ENCODE measurements at regions not wholly inside any gene's neighbourhood (a gene's known extent, or its start where the extent isn't known, plus 50 kb on each side); places are given as distances from the start of the nearest gene placed in this dataset.
"Not testable (repeated sequence)": the region's sequence is repeated elsewhere in the genome, so short reads cannot be mapped to it uniquely, and the experiment has no call there.

DNA sequence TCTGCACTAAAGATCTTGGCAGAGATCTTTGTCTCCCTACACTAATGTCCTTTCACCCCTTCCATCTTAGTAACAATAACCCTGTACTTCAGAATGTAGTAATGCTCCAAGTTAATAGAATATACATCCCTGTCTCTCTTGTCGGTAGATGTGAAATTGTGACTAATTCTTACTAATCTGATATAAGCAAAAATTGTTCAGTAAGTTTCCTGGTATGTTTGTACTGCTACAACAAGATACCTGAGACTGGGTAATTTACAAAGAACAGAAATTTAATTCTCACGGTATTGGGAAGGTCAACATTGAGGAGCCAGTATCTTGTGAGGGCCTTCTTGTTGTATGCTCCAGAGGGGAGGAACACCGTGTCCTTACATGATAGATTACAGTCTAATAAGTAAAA, 1686.6 kb upstream of the CDH9 start:
- no peak for DNase-seq

DNA sequence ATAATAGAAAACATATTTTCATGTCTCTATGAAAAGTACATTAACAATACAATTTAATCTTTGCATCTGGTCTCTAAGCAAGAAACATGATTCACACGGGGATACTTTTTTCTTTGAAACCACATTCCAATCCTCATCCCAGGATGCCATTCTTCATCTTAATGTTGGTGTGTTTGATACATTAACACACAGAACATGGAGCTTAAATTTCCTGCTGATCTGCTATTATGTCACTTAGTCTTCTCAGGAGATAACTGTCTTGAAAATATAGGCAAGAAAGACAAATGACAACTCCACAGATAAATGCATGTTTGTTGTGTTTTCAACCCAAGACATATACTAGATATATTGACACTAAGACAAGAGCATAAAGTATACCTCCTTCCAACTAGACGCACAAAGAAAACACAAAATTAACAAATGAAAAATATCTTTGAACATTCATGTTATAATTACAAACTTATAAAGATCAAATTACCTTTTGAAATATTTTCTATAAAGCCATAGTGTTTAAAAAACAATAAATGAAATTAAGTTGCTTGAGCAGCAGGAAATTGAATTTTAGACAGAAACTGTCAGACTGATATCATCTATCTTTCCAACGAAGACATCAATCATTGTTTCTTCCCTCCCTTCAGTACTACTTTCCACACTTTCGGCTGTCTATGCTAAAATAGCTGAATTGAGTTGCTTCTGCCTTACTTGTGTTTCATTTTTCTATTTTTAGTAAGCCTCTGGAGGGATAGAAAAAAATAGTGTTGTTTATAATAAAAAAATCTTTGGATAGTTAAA, 1676.7 kb upstream of the CDH9 start:
- DNase-seq, result no peak

DNA sequence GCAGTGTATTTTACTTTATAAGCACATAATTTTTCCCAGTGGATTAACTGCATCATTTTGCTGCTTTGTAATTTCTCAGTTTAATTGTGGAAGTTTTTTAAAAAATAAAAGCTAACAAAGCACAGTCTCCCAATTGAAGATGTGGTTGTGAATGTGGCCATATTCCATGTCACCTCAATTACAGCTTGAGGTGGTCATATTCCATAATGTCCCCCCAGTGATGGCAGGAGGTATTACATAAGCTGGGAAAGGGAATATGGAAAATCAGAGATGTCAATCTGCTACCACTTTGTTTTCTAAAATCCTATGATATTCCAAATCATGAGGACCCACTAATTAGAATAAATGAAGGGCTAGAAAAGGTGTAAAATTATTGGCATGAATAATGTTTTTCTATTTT, 1672.0 kb upstream of the CDH9 start:
- no peak for DNase-seq

DNA sequence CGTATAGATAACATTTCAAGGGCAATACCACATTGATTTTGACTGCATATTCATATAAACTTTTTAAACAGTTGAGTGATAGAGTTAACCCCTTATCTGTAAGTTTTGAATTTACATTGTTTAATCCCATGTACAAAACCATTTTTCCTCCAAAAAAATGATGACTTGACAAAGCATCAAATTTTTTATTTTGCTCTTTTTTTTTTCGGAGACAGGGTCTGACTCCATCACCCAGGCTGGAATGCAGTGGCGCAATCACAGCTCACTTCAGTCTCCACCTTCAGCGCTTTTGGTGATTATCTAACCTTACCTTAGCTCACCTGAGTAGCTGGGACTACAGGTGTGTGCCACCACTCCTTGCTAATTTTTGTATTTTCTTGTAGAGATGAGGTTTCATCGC, 1670.1 kb upstream of the CDH9 start:
- no peak for DNase-seq

DNA sequence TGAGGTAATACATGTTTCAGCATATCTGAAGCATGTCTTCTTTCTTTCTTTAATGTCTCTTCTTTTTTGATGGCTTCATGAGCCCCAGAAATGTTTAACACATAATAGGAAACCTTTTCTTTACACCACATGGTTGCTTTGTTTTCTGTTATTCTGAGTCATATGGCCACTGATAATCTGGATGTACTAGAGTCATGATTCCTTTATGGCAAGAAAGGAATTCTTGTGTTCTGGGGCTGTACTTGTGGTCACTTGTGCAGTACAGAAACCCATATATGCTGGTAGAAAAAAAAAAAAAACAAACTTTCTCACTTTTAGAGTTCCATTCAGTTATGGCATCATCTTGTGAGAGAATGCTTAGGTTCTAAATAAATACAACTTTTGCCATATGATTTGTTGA, 1669.3 kb upstream of the CDH9 start:
- no peak for DNase-seq

DNA sequence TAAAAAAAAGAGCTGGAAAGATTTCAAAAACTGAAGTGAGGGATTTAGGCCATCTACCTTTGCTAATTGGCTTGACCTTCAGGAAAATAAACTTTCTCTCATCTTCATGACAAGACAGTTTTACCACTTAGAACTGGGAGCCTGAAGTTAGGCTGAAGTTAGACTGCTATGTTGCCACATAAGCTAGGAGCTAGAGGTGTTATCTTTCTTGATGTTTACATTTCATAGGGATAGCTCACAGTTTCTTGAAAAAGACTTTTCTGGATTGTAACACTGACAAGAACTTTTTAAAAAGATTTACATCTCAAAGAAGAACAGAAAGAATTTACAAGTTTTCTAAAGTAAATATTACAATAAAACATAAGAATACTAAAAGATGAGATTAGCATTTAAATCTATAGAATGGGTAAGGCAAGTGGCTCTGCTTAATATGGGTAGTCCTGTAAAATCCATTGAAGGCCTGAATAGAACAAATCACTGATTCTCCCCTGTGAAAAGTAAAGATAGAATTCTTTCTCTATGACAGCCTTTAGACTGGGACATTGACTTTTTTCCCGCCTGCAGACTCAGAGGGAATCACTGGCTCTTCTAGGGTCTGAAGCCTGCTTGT, 1665.4 kb upstream of the CDH9 start:
- no peak for DNase-seq

DNA sequence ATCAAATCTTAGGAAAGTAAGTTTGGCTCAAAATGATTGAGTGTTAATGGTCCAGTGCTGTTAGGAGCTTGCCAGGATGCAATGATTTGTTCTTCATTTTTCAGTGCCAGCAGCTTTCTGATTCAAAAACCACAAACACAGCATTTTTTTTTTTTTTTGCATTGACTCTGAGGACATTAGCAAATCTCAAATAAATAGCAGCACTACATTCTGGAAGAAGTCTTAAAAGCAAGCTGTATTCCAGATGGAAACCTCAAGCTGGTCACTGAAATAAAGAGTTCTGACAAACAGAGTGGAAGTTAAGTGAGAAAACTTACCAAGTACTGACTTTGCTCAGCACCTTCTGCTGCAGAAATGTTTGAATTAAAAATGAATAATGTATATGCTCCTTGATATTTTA, 1653.1 kb upstream of the CDH9 start:
- no peak for DNase-seq

DNA sequence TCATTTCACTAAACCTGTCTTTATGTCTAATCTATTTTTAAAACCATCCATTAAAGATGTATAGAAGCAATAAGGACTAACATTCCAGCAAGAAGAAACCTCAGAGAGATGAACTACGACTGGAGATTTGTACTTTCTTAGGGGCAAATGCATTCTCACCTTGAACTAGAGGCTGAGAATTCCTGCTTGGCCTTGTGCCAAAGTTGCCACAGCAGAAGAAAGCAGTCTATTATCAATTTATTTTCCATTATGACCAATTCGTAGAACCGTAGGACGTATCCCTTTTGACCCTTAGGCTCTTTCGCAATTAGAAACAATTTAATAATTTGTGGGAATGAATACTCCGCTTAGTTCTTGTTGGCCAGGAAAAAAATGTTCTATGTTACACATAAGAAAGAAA, 1647.4 kb upstream of the CDH9 start:
- no peak for DNase-seq

DNA sequence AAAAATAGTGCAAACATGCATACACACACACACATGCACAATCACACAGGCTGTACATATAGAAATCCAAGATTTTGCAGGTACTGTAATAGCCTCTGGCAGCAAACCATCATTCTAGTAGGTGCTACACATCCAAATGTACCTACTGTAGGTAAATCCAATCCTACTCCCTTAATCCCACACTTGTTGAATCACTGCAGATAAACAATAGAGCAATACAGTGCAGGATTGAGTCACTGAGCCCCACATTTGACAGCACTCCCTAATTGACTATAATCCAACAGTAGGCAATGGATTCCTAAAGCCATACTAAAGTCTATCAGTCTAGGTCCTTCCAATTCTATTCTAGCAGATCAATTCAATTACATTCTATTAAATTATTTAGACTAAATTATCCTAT, 1640.5 kb upstream of the CDH9 start:
- DNase-seq, result no peak

DNA sequence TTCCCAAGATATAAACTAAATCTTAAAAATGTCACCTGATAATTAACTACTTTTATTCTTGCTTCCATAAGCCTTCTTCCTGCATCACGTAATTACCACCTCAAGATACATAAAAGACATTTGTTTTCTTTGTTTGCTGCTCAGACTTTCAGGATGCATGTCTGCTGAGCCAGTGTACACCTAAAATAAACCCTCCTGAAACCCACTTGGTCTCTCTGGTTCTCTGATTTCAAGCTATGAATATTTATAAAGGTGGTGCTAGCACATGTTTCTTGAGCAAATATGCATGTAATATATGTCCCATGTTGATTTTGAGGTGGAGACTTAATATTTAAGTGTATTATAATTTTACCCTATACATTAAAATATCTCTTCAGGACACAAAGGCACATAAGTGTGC, 1627.7 kb upstream of the CDH9 start:
- DNase-seq, result no peak

DNA sequence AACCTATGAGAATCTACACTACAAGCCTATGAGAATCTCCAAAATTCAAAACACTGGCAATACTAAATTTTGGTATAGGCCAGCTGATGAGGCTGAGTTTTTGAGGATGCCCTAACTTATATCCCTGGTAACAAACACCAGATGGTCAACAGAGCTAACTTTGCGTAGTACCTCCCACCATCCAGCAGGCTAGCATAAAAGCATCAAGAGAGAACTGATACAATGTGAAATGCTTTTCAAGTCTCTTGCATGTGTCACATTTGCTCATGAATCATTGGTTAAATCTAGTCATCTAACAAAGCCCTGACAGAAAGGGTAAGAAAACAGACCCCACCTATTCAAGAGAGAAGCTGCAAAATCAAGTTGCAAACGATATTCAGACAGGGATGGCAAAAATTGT, 1609.7 kb upstream of the CDH9 start:
- peak in 1 of 2 experiments; percentile 31 for DNase-seq

DNA sequence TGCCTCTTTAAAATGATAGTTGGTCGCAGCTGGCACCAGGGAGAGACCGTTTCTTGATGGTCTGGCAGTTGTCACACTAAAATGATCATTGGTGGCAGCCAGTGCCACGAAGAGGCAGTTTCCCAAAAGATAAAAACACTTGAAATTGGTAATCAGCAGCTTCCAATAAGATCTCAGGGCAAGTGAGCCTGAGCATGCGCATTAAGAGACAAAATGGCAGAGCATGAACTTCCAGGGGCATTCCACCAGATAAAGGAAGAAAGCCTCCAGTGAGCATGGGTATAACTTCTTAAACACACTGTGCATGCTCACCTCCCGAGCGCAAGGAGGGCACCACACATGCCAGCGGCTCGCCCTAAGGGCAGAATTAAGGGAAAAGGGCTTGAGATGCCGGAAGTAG, 1594.2 kb upstream of the CDH9 start:
- no peak for DNase-seq

DNA sequence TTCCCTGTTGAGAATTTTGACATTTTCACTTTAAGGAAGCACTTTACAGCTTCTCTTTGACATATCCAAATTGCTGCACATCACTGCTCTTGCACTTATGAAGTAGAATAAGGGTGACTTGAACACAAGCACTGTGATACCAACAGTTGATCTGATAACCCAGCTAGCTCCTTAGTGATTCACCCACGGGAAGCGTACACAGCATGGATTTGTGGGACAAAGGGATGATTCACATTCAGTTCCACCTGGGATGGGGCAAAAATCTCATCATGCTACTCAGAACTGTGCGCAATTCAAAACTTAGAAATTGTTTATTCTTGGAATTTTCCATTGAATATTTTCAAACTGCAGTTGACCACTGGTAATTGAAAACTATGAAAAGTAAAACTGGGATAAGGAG, 1565.5 kb upstream of the CDH9 start:
- no peak for DNase-seq

DNA sequence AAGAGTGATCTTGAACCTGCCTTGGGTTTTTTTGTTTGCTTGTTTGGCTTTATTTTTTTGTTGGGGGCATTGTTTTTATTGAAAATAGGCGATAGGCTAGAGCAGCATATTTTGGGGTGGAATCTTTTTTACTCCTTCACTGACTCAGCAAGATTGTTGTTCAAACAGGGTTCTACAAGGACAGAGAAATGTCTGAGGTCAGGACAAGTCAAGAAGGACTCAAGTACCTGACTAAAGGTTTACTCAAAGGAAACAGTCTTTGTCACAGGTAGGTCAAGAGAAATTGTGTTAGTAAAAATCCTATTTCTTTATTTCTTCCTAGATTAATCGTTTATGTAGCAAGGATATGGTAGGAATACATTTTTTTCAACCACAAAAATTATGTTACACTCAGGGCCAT, 1564.0 kb upstream of the CDH9 start:
- no peak for DNase-seq

DNA sequence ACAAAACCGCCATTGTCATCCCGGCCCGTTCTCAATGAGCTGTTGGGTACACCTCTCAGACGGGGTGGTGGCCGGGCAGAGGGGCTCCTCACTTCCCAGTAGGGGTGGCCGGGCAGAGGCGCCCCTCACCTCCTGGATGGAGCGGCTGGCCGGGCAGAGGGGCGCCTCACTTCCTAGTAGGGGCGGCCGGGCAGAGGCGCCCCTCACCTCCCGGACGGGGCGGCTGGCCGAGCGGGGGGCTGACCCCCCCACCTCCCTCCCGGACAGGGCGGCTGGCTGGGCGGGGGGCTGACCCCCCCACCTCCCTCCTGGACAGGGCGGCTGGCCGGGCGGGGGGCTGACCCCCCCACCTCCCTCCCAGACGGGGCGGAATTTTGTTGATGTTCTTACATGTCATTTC, 1558.3 kb upstream of the CDH9 start:
- DNase-seq, result not testable (repeated sequence)

DNA sequence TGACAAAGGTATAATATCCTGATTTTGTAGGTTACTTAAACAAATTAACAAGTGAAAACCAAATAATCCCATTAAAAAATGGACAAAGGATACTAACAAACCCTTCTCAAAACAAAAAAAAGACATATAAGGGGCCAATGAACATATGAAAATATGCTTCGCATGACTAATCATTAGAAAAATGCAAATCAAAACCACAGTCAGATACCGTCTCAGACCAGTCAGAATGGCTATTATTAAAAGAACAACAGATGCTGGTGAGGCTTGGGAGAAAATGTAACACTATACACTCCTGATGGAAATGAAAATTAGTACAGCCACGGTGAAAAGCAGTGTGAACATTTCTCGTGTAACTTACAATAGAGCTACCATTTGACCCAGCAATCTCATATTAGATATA, 1542.2 kb upstream of the CDH9 start:
- DNase-seq, result no peak

DNA sequence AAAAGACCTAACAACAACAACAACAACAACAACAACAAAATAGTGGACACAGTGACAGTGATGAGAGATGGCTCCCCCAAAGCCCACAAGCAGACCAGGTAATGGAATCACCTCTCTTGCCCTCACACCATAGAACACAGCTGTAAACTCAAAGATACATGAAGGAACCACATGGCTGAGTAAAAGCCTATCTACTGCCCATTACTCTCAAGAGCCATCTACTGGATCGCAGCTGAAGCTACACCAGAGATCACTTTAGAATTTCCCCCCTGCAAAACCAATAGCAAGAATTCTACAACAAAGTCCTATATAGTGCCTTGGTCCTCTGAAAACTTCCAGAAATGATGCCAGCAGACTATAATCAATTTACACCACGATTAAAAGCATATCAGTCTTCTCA, 1537.6 kb upstream of the CDH9 start:
- peak in 1 of 2 experiments; percentile 39 for DNase-seq

DNA sequence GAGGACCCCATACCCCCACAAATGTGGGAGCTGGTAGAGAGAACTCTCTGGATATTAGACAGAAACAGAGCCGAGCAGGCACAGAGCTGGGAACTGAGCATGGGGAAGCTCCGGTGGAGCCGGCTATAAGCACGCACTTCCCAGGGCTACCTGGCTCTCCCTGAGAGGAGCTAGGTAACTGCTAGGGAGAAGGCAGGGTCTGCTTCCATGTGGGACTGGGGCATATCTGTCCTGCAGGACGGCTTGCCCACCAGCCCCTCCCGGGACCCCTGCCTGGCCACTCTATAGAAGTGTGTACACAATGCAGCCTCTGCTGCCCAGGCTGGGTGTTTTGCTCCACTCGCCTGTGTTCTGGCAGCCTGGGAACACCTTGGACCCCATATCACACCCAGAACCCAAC, 1537.0 kb upstream of the CDH9 start:
- no peak for DNase-seq

DNA sequence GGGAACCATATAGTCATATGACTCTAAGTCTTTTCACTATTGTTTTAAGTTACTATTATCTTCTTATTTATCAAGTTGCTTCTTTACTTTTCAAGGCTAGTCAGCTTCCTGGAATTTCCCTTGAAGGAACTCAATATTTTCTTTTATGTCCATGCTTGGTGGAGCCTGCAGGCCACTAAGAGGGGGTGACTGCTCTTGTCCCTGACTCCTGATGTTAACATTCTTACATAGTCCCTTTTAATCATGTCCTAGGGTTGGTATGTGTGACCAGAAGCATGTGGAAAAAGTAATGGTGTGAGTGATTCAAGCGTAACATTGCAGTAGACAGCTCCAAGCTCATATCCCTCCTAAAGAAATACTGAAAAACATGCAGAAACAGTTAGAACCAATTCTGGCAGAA, 1536.2 kb upstream of the CDH9 start:
- no peak for DNase-seq

DNA sequence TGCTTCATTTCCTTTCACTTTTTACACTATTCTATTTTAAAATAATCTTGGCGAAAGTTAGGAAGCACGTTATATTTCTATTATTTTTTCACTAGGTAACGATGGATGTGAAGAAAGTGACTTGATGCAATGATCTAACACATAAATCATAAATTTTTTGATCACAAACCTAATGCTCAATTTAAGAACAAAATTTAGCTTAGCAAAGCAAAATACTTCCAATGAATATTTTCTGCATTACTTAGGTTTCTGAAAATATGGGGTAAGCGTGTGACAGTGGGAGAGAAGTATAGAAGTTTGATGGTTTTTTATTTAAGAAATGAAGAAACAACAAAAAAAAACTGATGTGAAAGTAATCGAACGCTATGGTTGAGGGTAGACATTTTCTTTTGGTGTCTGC, 1528.7 kb upstream of the CDH9 start:
- no peak for DNase-seq

DNA sequence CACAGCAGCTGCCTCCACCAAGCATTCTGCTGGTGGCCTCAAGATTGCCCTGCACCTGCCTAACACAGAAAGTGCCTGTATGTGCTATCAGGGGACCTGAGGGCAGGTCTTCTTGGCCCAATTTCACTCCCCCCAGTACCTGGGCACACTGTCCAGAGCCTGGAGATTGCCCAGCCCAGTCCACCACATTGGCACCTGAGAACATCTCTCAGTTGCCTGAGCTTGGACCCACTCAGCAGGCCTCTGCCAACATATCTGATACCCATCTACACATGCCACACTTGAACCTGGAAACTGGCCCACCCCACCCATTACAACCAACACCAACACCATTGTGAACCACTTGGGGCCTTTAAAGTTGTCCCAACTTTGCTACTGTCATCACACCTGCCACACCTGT, 1523.1 kb upstream of the CDH9 start:
- DNase-seq, result no peak

DNA sequence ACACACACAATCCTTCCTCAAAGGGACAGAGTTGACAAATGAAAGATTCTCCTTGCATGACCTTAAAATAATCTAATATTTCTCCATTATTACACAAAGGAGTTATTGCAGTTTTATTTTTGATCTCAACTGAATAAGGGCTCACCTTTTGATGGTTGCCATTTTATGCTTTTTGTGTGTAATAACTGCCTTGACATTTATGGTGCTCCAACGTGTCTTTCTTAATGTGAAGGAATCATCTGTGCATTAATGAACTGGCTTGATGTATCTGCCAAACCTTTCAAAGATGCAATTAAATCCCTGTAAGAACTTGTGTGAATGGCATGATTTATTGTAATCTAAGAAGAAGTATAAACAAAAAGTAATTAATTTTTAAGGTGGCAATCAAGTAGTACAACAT, 1519.8 kb upstream of the CDH9 start:
- DNase-seq, result no peak

DNA sequence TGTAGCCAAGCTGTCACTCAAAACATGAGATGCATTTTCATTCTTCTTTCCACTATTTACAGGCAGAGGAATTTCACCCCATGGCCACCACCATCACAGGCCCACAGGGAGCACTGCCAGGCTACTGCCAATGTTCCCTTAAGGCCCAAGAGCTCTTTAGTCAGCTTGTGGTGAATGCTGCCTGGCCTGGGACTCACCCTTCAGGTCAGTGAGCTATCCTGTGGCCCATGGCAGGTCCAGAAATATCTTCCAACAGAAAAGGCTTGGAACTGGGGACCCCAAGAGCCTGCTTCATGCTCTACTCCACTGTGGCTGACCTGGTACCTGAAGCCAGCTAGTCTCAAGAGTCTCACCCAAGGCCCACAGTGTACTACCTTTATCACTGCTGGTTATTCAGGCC, 1518.7 kb upstream of the CDH9 start:
- DNase-seq, result no peak

DNA sequence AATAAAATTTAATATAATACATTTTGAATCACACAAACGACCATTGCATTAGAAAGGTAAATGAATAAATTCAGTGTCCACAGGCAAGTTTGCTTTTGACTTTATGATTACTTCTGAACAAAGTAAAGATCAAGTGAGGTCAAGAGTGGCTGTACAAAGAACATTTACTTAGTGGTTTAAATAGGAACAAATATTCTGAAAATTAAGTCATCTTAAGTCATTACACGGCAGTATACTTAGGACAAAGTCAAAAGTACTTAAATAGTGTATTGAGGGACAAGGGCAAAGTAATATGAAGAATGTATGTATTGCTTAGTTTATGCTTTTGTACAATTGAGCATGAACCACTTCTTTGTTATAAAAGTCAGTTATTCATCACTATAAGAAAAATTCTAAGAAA, 1511.2 kb upstream of the CDH9 start:
- DNase-seq, result no peak

DNA sequence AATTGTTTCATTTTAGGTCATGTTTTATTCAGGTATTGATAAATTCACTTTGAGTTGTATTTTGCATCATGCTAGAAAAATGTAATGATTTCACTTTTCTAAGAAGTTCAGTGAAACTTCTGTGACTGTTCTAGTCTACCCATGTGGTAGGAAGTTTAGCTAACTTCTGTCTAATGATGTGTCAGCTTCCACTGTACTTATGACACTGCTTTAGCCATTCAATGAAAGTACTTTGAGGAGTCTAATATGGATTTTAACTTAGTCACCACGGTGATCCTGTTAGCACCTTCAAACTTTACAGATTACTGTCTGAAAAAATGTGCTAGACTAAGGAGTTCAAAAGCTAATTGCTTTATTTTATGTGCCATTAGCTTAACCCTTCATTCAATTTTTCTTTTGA, 1510.5 kb upstream of the CDH9 start:
- DNase-seq, result no peak
